HepG2 (cell line): ENCODE measurements at regions not wholly inside any gene's neighbourhood (a gene's known extent, or its start where the extent isn't known, plus 50 kb on each side); places are given as distances from the start of the nearest gene placed in this dataset.

ENCODE experiments used
- ATAC-seq: fragments of 200-7000 bp; cut with Tn5 transposase; 3 replicates; pipeline ENCODE4 v1.9.1; 2020; ENCODE audit warnings: mild to moderate bottlenecking, moderate library complexity
- BruUV-seq: library from RNA; stranded (reverse); fragments of 400-500 nt; replicated peaks from 2 replicates; lab custom pipeline; 2021; lab: Mats Ljungman, UMichigan
- CTCF ChIA-PET: fragments of 300-600 bp; formaldehyde crosslinking; extraction: SDS; loops from one replicate; lab custom pipeline; 2021; ENCODE audit warnings: low total read pairs, inconsistent platforms, low intra/inter-chr PET ratio; lab: Yijun Ruan, JAX
- POLR2A ChIA-PET: fragments of 350-600 bp; sonication (Branson Sonifier 250); formaldehyde crosslinking; loops from one replicate; lab custom pipeline; 2020; ENCODE audit warnings: antibody characterized with exemption, inconsistent platforms; lab: Yijun Ruan, JAX
- DNase-seq: peaks from one replicate; pipeline ENCODE4 v3.0.0-alpha.2; 2015; ENCODE audit warnings: low spot score
- FAIRE-seq: peaks from 3 replicates; lab custom pipeline; 2011; peaks lifted over from hg19 to GRCh38; lab: Jason Lieb, UNC
- H2AFZ ChIP-seq: one replicate; pipeline ENCODE4 v1.6.1; 2011; ENCODE audit warnings: low read length, inconsistent platforms
- H3K27ac ChIP-seq: fragments of 300-600 bp; 3 replicates; pipeline ENCODE4 v1.8.0; 2011; ENCODE audit warnings: mixed run types, mild to moderate bottlenecking, mixed read lengths, low read length, inconsistent platforms; ENCODE audit not compliant: insufficient read depth; ENCODE audit errors: extremely low read length
- H3K27me3 ChIP-seq, 2 experiments: fragments of 200-600 bp in 1 of 2; 2 replicates in 1 of 2; 3 replicates in 1 of 2; pipeline versions ENCODE4 v1.6.0 to v1.8.0; 2011; ENCODE audit warnings: low read length in 2 of 2, mild to moderate bottlenecking in 2 of 2, moderate library complexity in 2 of 2, inconsistent platforms in 1 of 2; ENCODE audit not compliant: insufficient read depth in 2 of 2, control insufficient read depth in 1 of 2
- H3K36me3 ChIP-seq, 2 experiments: fragments of 200-600 bp in 1 of 2; replicated peaks in 1 of 2; 2 replicates in 1 of 2; 3 replicates in 1 of 2; pipeline versions ENCODE4 v1.5.1 to v1.8.0; 2011; ENCODE audit warnings: low read length in 2 of 2, inconsistent platforms in 1 of 2; ENCODE audit not compliant: insufficient read depth in 2 of 2, control insufficient read depth in 1 of 2
- H3K4me1 ChIP-seq: 2 replicates; pipeline ENCODE4 v1.5.1; 2012; ENCODE audit warnings: low read length, inconsistent platforms; ENCODE audit not compliant: insufficient read depth
- H3K4me2 ChIP-seq: 2 replicates; pipeline ENCODE4 v1.6.0; 2011; ENCODE audit warnings: low read depth, low read length, inconsistent platforms
- H3K4me3 ChIP-seq, 3 experiments: fragments of 200-600 bp in 1 of 3; sonication (generic), shearing (Covaris generic) in 1 of 3; replicated peaks in 1 of 3; 2 replicates each; pipeline ENCODE4 v1.5.1; 2011 to 2016; ENCODE audit warnings: low read length in 3 of 3, inconsistent platforms in 2 of 3, low read depth in 2 of 3, mild to moderate bottlenecking in 2 of 3, control low read depth in 1 of 3, mixed read lengths in 1 of 3; ENCODE audit not compliant: insufficient read depth in 1 of 3
- H3K79me2 ChIP-seq: one replicate; pipeline ENCODE4 v1.6.1; 2011; ENCODE audit warnings: low read length, inconsistent platforms; ENCODE audit not compliant: insufficient read depth
- H3K9ac ChIP-seq: 2 replicates; pipeline ENCODE4 v1.6.0; 2011; ENCODE audit warnings: mild to moderate bottlenecking, low read depth, low read length, inconsistent platforms; ENCODE audit not compliant: insufficient read depth
- H3K9me3 ChIP-seq: 2 replicates; pipeline ENCODE4 v1.5.1; 2012; ENCODE audit warnings: mild to moderate bottlenecking, low read length
- H4K20me1 ChIP-seq: 2 replicates; pipeline ENCODE4 v1.6.0; 2011; ENCODE audit warnings: inconsistent platforms, mild to moderate bottlenecking, low read length, moderate library complexity; ENCODE audit not compliant: insufficient read depth
- FOXK1 ChIP-seq: sonication (generic); formaldehyde crosslinking; IDR thresholded peaks from 2 replicates; pipeline ENCODE4 v1.4.0; 2020; ENCODE audit warnings: low read depth, missing genetic modification reagents, borderline replicate concordance
- HNF4G ChIP-seq, 2 experiments: sonication (generic) in 1 of 2; formaldehyde crosslinking in 1 of 2; IDR thresholded peaks; 2 replicates each; pipeline versions ENCODE4 v1.4.0 to v1.6.1; 2011 to 2020; ENCODE audit warnings: borderline replicate concordance in 2 of 2, low read depth in 2 of 2, mild to moderate bottlenecking in 2 of 2, low read length in 1 of 2, missing genetic modification reagents in 1 of 2, moderate library complexity in 1 of 2
- RFX3 ChIP-seq: IDR thresholded peaks from 2 replicates; pipeline ENCODE4 v1.6.1; 2016; ENCODE audit warnings: missing biosample characterization, missing genetic modification reagents
- SRSF1 ChIP-seq: fragments of 200-400 bp; formaldehyde crosslinking; optimal IDR thresholded peaks from 2 replicates; pipeline ENCODE3; 2017; ENCODE audit warnings: mild to moderate bottlenecking, low read depth, low read length, moderate library complexity
- TBX2 ChIP-seq: sonication (generic); formaldehyde crosslinking; IDR thresholded peaks from 2 replicates; pipeline ENCODE4 v1.5.0; 2020; ENCODE audit warnings: missing genetic modification reagents, mild to moderate bottlenecking, borderline replicate concordance
- ZNF879 ChIP-seq: sonication (generic); formaldehyde crosslinking; IDR thresholded peaks from 2 replicates; pipeline ENCODE4 v1.8.1; 2023; ENCODE audit warnings: missing genetic modification reagents
- WGBS: methylation state at CpG from one replicate; pipeline ENCODE4 v1.1.6; 2017; ENCODE audit warnings: low lambda C conversion rate; 5-methylcytosine and 5-hydroxymethylcytosine counted together
- in situ Hi-C: cut with HindIII; loops from 2 replicates; pipeline ENCODE4 v1.10.0; 2017; ENCODE audit warnings: low pct_unique_long_range_greater_than_20kb; ENCODE audit not compliant: extremely low pct_ligation_motif_present
- intact Hi-C: fragments of 100-400 bp; cut with micrococcal nuclease; formaldehyde crosslinking; loops from one replicate; pipeline ENCODE4 v1.10.0; 2022; ENCODE audit not compliant: unreplicated experiment
- TF ChIP-seq, protein P1 (sequence below): sonication (generic); formaldehyde crosslinking; IDR thresholded peaks from 2 replicates; pipeline ENCODE4 v1.4.0; 2020; ENCODE audit warnings: missing genetic modification reagents

GRCh38 chr10:36421992-36422391 lies 703.4 kb upstream of the ANKRD30A start (continued):
- no peak for TF ChIP-seq TBX2
- TF ChIP-seq RFX3 (CRISPR knock-in tag): no peak

DNA sequence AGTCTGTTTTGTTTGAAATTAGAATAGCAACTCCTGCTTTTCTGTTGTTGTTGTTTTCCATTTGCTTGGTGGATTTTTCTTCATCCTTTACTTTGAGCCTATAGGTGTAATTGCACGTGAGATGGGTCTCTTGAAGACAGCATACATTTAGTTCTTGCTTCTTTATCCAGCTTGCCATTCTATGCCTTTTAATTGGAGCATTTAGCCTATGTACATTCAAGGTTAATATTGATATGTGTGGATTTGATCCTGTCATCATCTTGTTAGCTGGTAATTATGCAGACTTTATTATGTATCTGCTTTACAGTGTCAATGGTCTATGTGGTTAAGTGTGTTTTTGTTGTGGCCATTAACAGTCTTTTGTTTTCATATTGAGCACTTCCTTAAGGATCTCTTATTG lies 708.9 kb upstream of the ANKRD30A start:
- in situ Hi-C loops: no loop called here
- no peaks in the 10 kb centered on the region for H3K9me3 ChIP-seq
- no peaks in the 10 kb centered on the region for H4K20me1 ChIP-seq
- POLR2A ChIA-PET: no interaction called here
- ATAC-seq (no peak), DNase-seq (no peak), FAIRE-seq (no peak)
- H3K4me2 ChIP-seq: no peak overlapping the region
- no peaks in the 10 kb centered on the region for H3K4me1 ChIP-seq
- H3K79me2 ChIP-seq: no peaks in the 10 kb centered on the region
- TF ChIP-seq HNF4G (IDR thresholded peaks at IDR 0.05; ENCODE audit: borderline replicate concordance, low read depth, low read length): no peak
- no peak for TF ChIP-seq HNF4G (CRISPR knock-in tag; IDR thresholded peaks at IDR 0.05; ENCODE audit: borderline replicate concordance, low read depth)
- no peak for TF ChIP-seq ZNF879 (CRISPR knock-in tag)
- intact Hi-C loops: no loop called here
- H3K9ac ChIP-seq: no peak overlapping the region
- H3K4me3 ChIP-seq: no peak overlapping the region
- 0% methylated on average over 1 of the region's 1 CpG for WGBS
- no peaks in the 10 kb centered on the region for H3K36me3 ChIP-seq
- CTCF ChIA-PET: no interaction called here
- H3K27me3 ChIP-seq: no peaks in the 10 kb centered on the region
- no peak overlapping the region for H2AFZ ChIP-seq
- BruUV-seq: no TSS peak
- H3K27ac ChIP-seq: no peak overlapping the region

DNA sequence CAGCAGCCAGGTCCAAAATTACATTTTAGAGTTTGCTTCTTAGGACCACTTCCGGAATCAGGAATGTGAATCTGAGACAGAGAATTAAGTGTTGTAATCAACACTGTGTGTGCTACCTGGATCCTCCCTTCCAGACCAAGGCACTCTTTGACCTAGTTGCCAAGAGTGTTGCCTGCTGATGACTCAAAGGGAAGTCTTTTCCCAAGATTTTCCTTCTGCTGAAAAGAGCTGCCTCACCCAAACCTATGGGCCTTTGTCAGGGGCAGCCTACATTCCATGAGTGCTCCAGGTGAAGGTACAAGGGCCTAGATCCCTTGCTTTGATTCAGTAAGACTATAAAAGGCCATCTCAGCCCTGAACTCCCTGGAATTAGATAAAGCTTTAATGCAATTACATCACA lies 712.5 kb upstream of the ANKRD30A start:
- DNase-seq: no peak
- in situ Hi-C loops: no loop called here
- H3K27me3 ChIP-seq: no peaks in the 10 kb centered on the region
- H3K9ac ChIP-seq: no peak overlapping the region
- ATAC-seq: no peak
- POLR2A ChIA-PET: no interaction called here
- TF ChIP-seq, protein P1, sequence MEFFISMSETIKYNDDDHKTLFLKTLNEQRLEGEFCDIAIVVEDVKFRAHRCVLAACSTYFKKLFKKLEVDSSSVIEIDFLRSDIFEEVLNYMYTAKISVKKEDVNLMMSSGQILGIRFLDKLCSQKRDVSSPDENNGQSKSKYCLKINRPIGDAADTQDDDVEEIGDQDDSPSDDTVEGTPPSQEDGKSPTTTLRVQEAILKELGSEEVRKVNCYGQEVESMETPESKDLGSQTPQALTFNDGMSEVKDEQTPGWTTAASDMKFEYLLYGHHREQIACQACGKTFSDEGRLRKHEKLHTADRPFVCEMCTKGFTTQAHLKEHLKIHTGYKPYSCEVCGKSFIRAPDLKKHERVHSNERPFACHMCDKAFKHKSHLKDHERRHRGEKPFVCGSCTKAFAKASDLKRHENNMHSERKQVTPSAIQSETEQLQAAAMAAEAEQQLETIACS: no peak
- TF ChIP-seq FOXK1 (no peak), SRSF1 (no peak)
- TF ChIP-seq, all 625 proteins: peak for 0
- no peaks in the 10 kb centered on the region for H3K4me1 ChIP-seq
- H3K4me3 ChIP-seq: no peak overlapping the region
- H3K79me2 ChIP-seq: no peaks in the 10 kb centered on the region
- no peaks in the 10 kb centered on the region for H4K20me1 ChIP-seq
- H3K9me3 ChIP-seq: no peaks in the 10 kb centered on the region
- no peak overlapping the region for H3K27ac ChIP-seq
- H2AFZ ChIP-seq: no peak overlapping the region
- no TSS peak for BruUV-seq
- no peaks in the 10 kb centered on the region for H3K36me3 ChIP-seq
- WGBS: 36% methylated on average over 1 of the region's 1 CpG
- intact Hi-C loops: no loop called here
- CTCF ChIA-PET: no interaction called here
- no peak for FAIRE-seq
- H3K4me2 ChIP-seq: no peak overlapping the region
